WTC11 (cell line): ENCODE measurements at regions not wholly inside any gene's neighbourhood (a gene's known extent, or its start where the extent isn't known, plus 50 kb on each side); places are given as distances from the start of the nearest gene placed in this dataset.

Source experiments
- ATAC-seq: fragments of 200-7000 bp; cut with Tn5 transposase; 2 replicates; pipeline ENCODE4 v1.10.0; 2021; ENCODE audit warnings: mild to moderate bottlenecking, moderate library complexity
- CTCF ChIA-PET: fragments of 300-600 bp; sonication (Branson Sonifier 250); formaldehyde crosslinking; loops from one replicate; lab custom pipeline; 2021; ENCODE audit warnings: antibody characterized with exemption; lab: Charles Lee
- POLR2A ChIA-PET: fragments of 350-600 bp; sonication (Branson Sonifier 250); formaldehyde crosslinking; loops from one replicate; lab custom pipeline; 2021; ENCODE audit warnings: antibody characterized with exemption; lab: Charles Lee
- DNase-seq: peaks from one replicate; pipeline ENCODE4 v3.0.0; 2021; ENCODE audit warnings: low spot score
- H3K27ac Mint-ChIP-seq: 2 replicates; pipeline ENCODE4 v1.8.0; 2021; ENCODE audit warnings: mixed read lengths
- H3K27me3 Mint-ChIP-seq: 2 replicates; pipeline ENCODE4 v1.8.0; 2021; ENCODE audit warnings: low read depth, mild to moderate bottlenecking, moderate library complexity, mixed read lengths
- H3K36me3 Mint-ChIP-seq: 2 replicates; pipeline ENCODE4 v1.8.0; 2021; ENCODE audit warnings: mixed read lengths
- H3K4me1 Mint-ChIP-seq: 2 replicates; pipeline ENCODE4 v1.8.0; 2022; ENCODE audit warnings: mixed read lengths
- H3K4me3 Mint-ChIP-seq: 2 replicates; pipeline ENCODE4 v1.8.0; 2021; ENCODE audit warnings: mild to moderate bottlenecking, moderate library complexity, mixed read lengths
- H3K9me3 Mint-ChIP-seq: 2 replicates; pipeline ENCODE4 v1.8.0; 2021; ENCODE audit warnings: mixed read lengths
- AR ChIP-seq: fragments of 250-450 bp; sonication (Bioruptor Pico); IDR thresholded peaks from 2 replicates; pipeline ENCODE4 v1.9.0; 2021; ENCODE audit warnings: mild to moderate bottlenecking
- CTCF ChIP-seq: fragments of 200-600 bp; IDR thresholded peaks from 2 replicates; pipeline ENCODE4 v1.8.0; 2022; ENCODE audit warnings: antibody characterized with exemption
- ELF4 ChIP-seq: sonication (generic); formaldehyde crosslinking; IDR thresholded peaks from 2 replicates; pipeline ENCODE4 v1.8.1; 2022; ENCODE audit warnings: low read depth, mild to moderate bottlenecking, moderate library complexity, missing genetic modification reagents
- FOXP1 ChIP-seq: sonication (generic); formaldehyde crosslinking; IDR thresholded peaks from 2 replicates; pipeline ENCODE4 v1.8.0; 2022; ENCODE audit warnings: missing genetic modification reagents, mild to moderate bottlenecking, moderate library complexity, borderline replicate concordance
- GRHL2 ChIP-seq: fragments of 250-450 bp; sonication (Bioruptor Pico); IDR thresholded peaks from 2 replicates; pipeline ENCODE4 v1.8.0; 2022; ENCODE audit warnings: mild to moderate bottlenecking, moderate library complexity; ENCODE audit not compliant: insufficient replicate concordance, severe bottlenecking
- GTF2I ChIP-seq: fragments of 250-450 bp; sonication (Bioruptor Pico); conservative IDR thresholded peaks from 2 replicates; pipeline ENCODE4 v1.4.0; 2021; ENCODE audit warnings: mild to moderate bottlenecking
- IRF2 ChIP-seq: sonication (generic); formaldehyde crosslinking; IDR thresholded peaks from 2 replicates; pipeline ENCODE4 v1.8.0; 2022; ENCODE audit warnings: low read depth, missing genetic modification reagents, borderline replicate concordance
- NFATC4 ChIP-seq: fragments of 250-450 bp; sonication (Bioruptor Pico); IDR thresholded peaks from 2 replicates; pipeline ENCODE4 v1.9.0; 2021; ENCODE audit warnings: mild to moderate bottlenecking
- NR2C2 ChIP-seq: sonication (generic); formaldehyde crosslinking; IDR thresholded peaks from 2 replicates; pipeline ENCODE4 v1.8.0; 2022; ENCODE audit warnings: mild to moderate bottlenecking, missing genetic modification reagents
- NR3C1 ChIP-seq: sonication (generic); formaldehyde crosslinking; conservative IDR thresholded peaks from 2 replicates; pipeline ENCODE4 v1.8.1; 2023; ENCODE audit warnings: low read depth, mild to moderate bottlenecking, missing genetic modification reagents
- OVOL2 ChIP-seq: fragments of 250-450 bp; sonication (Bioruptor Pico); IDR thresholded peaks from 2 replicates; pipeline ENCODE4 v1.9.0; 2021; ENCODE audit warnings: mild to moderate bottlenecking, borderline replicate concordance
- PRRX2 ChIP-seq: fragments of 250-450 bp; sonication (Bioruptor Pico); IDR thresholded peaks from 2 replicates; pipeline ENCODE4 v1.8.0; 2021; ENCODE audit warnings: mild to moderate bottlenecking
- SMAD4 ChIP-seq: sonication (generic); formaldehyde crosslinking; IDR thresholded peaks from 2 replicates; pipeline ENCODE4 v1.8.0; 2022; ENCODE audit warnings: mild to moderate bottlenecking, missing genetic modification reagents
- STAT6 ChIP-seq: sonication (generic); formaldehyde crosslinking; conservative IDR thresholded peaks from 2 replicates; pipeline ENCODE4 v1.8.1; 2023; ENCODE audit warnings: mild to moderate bottlenecking, low read depth, missing genetic modification reagents, moderate library complexity
- ZNF317 ChIP-seq: sonication (generic); formaldehyde crosslinking; IDR thresholded peaks from 2 replicates; pipeline ENCODE4 v1.8.1; 2023; ENCODE audit warnings: low read depth, mild to moderate bottlenecking, moderate library complexity, missing genetic modification reagents, borderline replicate concordance
- TF ChIP-seq, protein P1 (sequence below): sonication (generic); formaldehyde crosslinking; IDR thresholded peaks from 2 replicates; pipeline ENCODE4 v1.8.0; 2022; ENCODE audit warnings: mild to moderate bottlenecking, missing genetic modification reagents
- TF ChIP-seq, protein P2 (sequence below): sonication (generic); formaldehyde crosslinking; IDR thresholded peaks from 2 replicates; pipeline ENCODE4 v1.8.0; 2022; ENCODE audit warnings: mild to moderate bottlenecking, missing genetic modification reagents

DNA sequence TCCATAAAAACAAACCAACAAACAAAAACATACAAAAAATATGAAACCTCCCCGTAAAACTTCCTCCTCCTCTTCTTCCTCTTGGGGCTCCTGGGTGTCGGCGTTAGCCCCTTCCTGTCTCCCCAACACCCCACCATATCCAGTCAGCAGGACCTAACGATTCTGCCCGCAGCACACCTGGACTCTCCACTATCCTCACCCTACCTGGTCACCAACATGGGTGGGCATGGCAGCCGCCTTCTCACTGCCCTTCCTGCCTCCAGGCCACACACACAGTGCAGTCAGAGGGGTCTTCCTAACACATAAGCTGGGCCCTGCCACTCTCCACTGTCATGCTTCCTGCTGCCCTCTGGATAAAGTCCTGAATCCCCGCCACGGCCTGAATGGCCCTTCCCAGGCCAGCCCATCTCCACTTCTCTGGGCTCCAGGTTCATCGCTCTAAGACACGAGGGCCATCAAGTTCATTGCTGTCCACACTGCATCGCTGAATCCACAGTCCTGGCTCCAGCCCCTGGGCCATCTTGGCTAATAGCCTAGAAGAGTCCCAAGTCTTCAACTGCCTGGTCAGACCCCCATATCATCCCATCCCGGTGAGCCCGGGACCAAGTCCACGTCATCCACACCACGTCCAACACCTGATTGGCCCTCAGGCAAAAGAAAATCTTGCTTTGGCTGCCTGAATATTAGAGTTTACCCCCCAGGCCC is 76.2 kb downstream of the IGLL1 start:
- H3K27me3 Mint-ChIP-seq = peaks cover 26% of the 10 kb centered on the region
- ATAC-seq (no peak), DNase-seq (no peak)
- ChIA-PET CTCF (no interaction called here), POLR2A (no interaction called here)
- H3K27ac Mint-ChIP-seq = no peak overlapping the region
- H3K9me3 Mint-ChIP-seq = no peaks in the 10 kb centered on the region
- no peak overlapping the region for H3K4me3 Mint-ChIP-seq
- H3K4me1 Mint-ChIP-seq = peaks cover 16% of the 10 kb centered on the region
- no peak for TF ChIP-seq IRF2 (CRISPR knock-in tag)
- TF ChIP-seq NR2C2 (CRISPR knock-in tag) = no peak
- TF ChIP-seq ZNF317 (CRISPR knock-in tag) = no peak
- TF ChIP-seq STAT6 (CRISPR knock-in tag) = no peak
- no peak for TF ChIP-seq OVOL2 (CRISPR knock-in tag)
- no peak for TF ChIP-seq PRRX2 (CRISPR knock-in tag)
- TF ChIP-seq NFATC4 (CRISPR knock-in tag) = no peak
- TF ChIP-seq GTF2I (CRISPR knock-in tag) = no peak
- TF ChIP-seq SMAD4 = no peak
- TF ChIP-seq NR3C1 (CRISPR knock-in tag) = no peak
- no peak for TF ChIP-seq CTCF
- TF ChIP-seq, protein P1, sequence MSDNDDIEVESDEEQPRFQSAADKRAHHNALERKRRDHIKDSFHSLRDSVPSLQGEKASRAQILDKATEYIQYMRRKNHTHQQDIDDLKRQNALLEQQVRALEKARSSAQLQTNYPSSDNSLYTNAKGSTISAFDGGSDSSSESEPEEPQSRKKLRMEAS (CRISPR knock-in tag) = no peak
- no peak for TF ChIP-seq ELF4
- TF ChIP-seq, protein P2, sequence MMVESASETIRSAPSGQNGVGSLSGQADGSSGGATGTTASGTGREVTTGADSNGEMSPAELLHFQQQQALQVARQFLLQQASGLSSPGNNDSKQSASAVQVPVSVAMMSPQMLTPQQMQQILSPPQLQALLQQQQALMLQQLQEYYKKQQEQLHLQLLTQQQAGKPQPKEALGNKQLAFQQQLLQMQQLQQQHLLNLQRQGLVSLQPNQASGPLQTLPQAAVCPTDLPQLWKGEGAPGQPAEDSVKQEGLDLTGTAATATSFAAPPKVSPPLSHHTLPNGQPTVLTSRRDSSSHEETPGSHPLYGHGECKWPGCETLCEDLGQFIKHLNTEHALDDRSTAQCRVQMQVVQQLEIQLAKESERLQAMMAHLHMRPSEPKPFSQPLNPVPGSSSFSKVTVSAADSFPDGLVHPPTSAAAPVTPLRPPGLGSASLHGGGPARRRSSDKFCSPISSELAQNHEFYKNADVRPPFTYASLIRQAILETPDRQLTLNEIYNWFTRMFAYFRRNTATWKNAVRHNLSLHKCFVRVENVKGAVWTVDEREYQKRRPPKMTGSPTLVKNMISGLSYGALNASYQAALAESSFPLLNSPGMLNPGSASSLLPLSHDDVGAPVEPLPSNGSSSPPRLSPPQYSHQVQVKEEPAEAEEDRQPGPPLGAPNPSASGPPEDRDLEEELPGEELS = no peak
- no peak for TF ChIP-seq AR (CRISPR knock-in tag)
- no peak for TF ChIP-seq FOXP1 (CRISPR knock-in tag)
- TF ChIP-seq GRHL2 (CRISPR knock-in tag) = no peak
- no peaks in the 10 kb centered on the region for H3K36me3 Mint-ChIP-seq
